Loucy (cell line): ENCODE measurements at regions not wholly inside any gene's neighbourhood (a gene's known extent, or its start where the extent isn't known, plus 50 kb on each side); places are given as distances from the start of the nearest gene placed in this dataset.

Experiments used
- CTCF ChIP-seq: fragments of 200-600 bp; sonication (generic); conservative IDR thresholded peaks from 2 replicates; pipeline ENCODE4 v1.5.1; 2014; ENCODE audit warnings: mild to moderate bottlenecking, antibody characterized with exemption, low read length
- EZH2phosphoT487 ChIP-seq: fragments of 200-600 bp; IDR thresholded peaks from 2 replicates; pipeline ENCODE4 v1.6.1; 2018; ENCODE audit warnings: antibody characterized with exemption, mild to moderate bottlenecking, moderate library complexity, borderline replicate concordance

- TF ChIP-seq CTCF (no peak), EZH2phosphoT487 (no peak)
Observed at GRCh38 chr2:22970991-22971390, 414.0 kb upstream of the KLHL29 start.
